Effector memory CD4-positive, alpha-beta T cell (primary cell): ENCODE measurements at regions not wholly inside any gene's neighbourhood (a gene's known extent, or its start where the extent isn't known, plus 50 kb on each side); places are given as distances from the start of the nearest gene placed in this dataset.

Experiments used
- DNase-seq, 3 donors: peaks; one replicate each; pipeline ENCODE4 v3.0.0-alpha.2; 2020
- H3K27ac ChIP-seq: 2 replicates; pipeline ENCODE4 v1.7.0; 2013; ENCODE audit warnings: mild to moderate bottlenecking, low read length, moderate library complexity; ENCODE audit not compliant: insufficient read depth, poor library complexity, severe bottlenecking
- H3K27me3 ChIP-seq: replicated peaks from 2 replicates; pipeline ENCODE4 v1.7.0; 2013; ENCODE audit warnings: mild to moderate bottlenecking, low read length; ENCODE audit not compliant: insufficient read depth, control insufficient read depth, poor library complexity, severe bottlenecking
- H3K36me3 ChIP-seq: 2 replicates; pipeline ENCODE4 v1.7.0; 2013; ENCODE audit warnings: mild to moderate bottlenecking, low read length, moderate library complexity; ENCODE audit not compliant: control insufficient read depth, insufficient read depth
- H3K4me1 ChIP-seq: 2 replicates; pipeline ENCODE4 v1.7.0; 2013; ENCODE audit warnings: low read length, mild to moderate bottlenecking; ENCODE audit not compliant: control insufficient read depth, insufficient read depth, poor library complexity, severe bottlenecking
- H3K4me3 ChIP-seq: 2 replicates; pipeline ENCODE4 v1.7.0; 2013; ENCODE audit warnings: low read length, low read depth, mild to moderate bottlenecking; ENCODE audit not compliant: insufficient read depth, poor library complexity, severe bottlenecking
- H3K9me3 ChIP-seq: 2 replicates; pipeline ENCODE4 v1.7.0; 2013; ENCODE audit warnings: mild to moderate bottlenecking, low read length, moderate library complexity; ENCODE audit not compliant: control insufficient read depth

DNA sequence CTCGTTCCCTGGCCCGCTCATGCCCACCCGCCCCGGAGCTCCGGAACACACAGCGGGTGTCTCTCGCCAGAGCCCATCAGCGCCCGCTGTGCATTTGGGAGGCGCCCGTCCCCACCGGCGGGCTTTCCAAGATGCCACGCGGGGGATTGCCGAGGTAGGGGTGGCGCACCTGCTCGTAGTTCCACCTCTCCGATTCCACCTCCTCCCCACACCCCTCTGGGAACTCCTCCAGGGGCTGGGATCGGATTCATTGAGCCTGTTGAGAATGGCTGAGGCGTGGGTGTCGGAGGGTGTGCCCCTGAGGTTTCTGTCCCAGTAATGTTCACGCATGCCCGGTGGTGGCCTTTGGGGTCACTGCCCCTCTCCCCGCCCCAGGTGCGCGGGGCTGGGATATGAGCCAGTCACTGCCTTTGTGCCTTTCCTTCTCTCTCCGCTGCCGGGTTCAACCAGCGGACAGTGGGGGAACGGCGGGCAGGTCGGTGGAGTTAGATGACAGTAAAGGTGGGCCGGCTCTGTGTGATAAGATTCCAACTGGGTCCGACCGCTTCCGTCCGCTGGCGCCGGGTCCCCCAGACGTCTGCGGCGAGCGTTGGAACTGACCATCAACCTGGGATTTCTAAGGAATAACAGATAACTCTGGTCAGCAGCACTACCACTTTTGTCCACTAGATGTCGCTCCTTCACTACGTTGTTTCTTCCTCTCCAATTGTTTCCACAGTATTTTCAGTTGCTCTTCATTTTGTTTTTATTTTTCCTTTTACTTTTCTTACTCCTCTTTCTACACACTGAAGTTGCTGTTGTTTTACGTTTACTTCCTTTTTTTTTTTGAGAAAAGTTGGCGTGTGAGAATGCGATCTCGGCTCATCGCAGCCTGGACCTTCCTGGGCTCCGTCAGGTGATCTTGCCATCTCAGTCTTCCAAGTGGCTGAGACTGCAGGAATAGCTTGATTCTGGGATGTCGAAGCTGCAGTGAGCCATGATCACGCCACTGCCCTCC lies 178.1 kb upstream of the ALG10B start:
- H3K36me3 ChIP-seq = no peaks in the 10 kb centered on the region
- peak; percentile 19 to 38 (median 34) for DNase-seq
- H3K4me3 ChIP-seq = peak overlapping the region; percentile 12
- H3K27ac ChIP-seq = no peak overlapping the region
- H3K9me3 ChIP-seq = no peaks in the 10 kb centered on the region
- H3K27me3 ChIP-seq = no peaks in the 10 kb centered on the region
- peaks cover 4% of the 10 kb centered on the region for H3K4me1 ChIP-seq

- no peak overlapping the region for H3K27ac ChIP-seq
- DNase-seq = no peak
- H3K4me1 ChIP-seq = peaks cover 4% of the 10 kb centered on the region
- H3K9me3 ChIP-seq = no peaks in the 10 kb centered on the region
- no peaks in the 10 kb centered on the region for H3K27me3 ChIP-seq
- H3K36me3 ChIP-seq = no peaks in the 10 kb centered on the region
- no peak overlapping the region for H3K4me3 ChIP-seq
These were observed 177.1 kb upstream of the ALG10B start for GRCh38 chr12:38139456-38139855.

- Histone ChIP-seq H3K9me3 (no peaks in the 10 kb centered on the region), H3K4me3 (no peak overlapping the region), H3K27me3 (no peaks in the 10 kb centered on the region), H3K27ac (no peak overlapping the region), H3K4me1 (peaks cover 4% of the 10 kb centered on the region), H3K36me3 (no peaks in the 10 kb centered on the region)
- no peak for DNase-seq
These were observed 175.3 kb upstream of the ALG10B start for GRCh38 chr12:38141239-38141638.

GRCh38 chr12:38141861-38142260 lies 174.7 kb upstream of the ALG10B start:
- Histone ChIP-seq H3K27ac (no peak overlapping the region), H3K9me3 (no peaks in the 10 kb centered on the region), H3K4me3 (no peak overlapping the region), H3K4me1 (peaks cover 4% of the 10 kb centered on the region), H3K36me3 (no peaks in the 10 kb centered on the region), H3K27me3 (no peaks in the 10 kb centered on the region)
- no peak for DNase-seq

DNA sequence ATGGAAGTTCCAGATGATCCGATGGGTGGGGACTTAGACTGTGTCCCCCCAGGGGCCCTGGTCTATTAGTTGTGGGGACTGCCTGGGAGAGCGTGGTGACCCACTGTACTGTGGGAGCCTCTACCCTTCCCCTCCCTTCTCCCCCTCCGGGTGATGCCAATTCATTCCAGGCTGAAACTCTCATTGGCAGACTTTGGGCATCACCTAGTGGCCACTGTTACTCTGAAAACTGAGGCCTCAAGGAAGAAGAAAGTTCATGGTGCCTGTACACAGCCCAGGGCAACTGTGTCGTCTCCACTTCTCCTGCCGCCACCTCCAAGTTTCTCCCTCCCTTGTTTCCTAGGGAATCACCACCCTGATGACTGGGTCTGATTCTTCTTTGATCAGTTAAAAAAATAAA lies 173.6 kb upstream of the ALG10B start:
- Histone ChIP-seq H3K9me3 (no peaks in the 10 kb centered on the region), H3K4me3 (no peak overlapping the region), H3K27me3 (no peaks in the 10 kb centered on the region), H3K36me3 (no peaks in the 10 kb centered on the region), H3K27ac (no peak overlapping the region), H3K4me1 (peaks cover 4% of the 10 kb centered on the region)
- DNase-seq = no peak

DNA sequence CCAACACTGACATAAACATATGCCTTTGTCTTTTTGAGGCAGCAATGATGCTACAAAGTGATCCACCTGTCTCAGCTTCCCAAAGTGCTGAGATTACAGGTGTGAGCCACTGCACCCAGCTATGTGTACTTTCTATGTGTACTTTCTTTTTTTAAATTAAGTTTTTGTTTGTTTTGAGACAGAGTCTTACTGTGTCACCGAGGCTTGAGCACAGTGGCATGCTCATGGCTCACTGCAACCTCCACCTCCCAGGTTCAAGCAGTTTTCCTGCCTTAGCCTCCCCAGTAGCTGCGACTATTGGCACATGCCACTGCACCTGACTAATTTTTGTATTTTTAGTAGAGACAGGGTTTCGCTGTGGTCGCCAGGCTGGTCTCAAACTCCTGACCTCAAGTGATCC lies 172.5 kb upstream of the ALG10B start:
- H3K27ac ChIP-seq = no peak overlapping the region
- no peaks in the 10 kb centered on the region for H3K4me1 ChIP-seq
- H3K27me3 ChIP-seq = no peaks in the 10 kb centered on the region
- no peaks in the 10 kb centered on the region for H3K9me3 ChIP-seq
- no peak overlapping the region for H3K4me3 ChIP-seq
- H3K36me3 ChIP-seq = no peaks in the 10 kb centered on the region
- DNase-seq = no peak

- Histone ChIP-seq H3K27ac (no peak overlapping the region), H3K4me3 (no peak overlapping the region), H3K4me1 (no peaks in the 10 kb centered on the region), H3K9me3 (no peaks in the 10 kb centered on the region), H3K27me3 (no peaks in the 10 kb centered on the region), H3K36me3 (no peaks in the 10 kb centered on the region)
- no peak for DNase-seq
These were observed 171.8 kb upstream of the ALG10B start for GRCh38 chr12:38144601-38145436.

GRCh38 chr12:38149395-38150073 lies 167.0 kb upstream of the ALG10B start:
- no peak overlapping the region for H3K4me3 ChIP-seq
- H3K36me3 ChIP-seq = no peaks in the 10 kb centered on the region
- DNase-seq = no peak
- H3K27ac ChIP-seq = no peak overlapping the region
- H3K9me3 ChIP-seq = no peaks in the 10 kb centered on the region
- H3K27me3 ChIP-seq = no peaks in the 10 kb centered on the region
- H3K4me1 ChIP-seq = no peaks in the 10 kb centered on the region

DNA sequence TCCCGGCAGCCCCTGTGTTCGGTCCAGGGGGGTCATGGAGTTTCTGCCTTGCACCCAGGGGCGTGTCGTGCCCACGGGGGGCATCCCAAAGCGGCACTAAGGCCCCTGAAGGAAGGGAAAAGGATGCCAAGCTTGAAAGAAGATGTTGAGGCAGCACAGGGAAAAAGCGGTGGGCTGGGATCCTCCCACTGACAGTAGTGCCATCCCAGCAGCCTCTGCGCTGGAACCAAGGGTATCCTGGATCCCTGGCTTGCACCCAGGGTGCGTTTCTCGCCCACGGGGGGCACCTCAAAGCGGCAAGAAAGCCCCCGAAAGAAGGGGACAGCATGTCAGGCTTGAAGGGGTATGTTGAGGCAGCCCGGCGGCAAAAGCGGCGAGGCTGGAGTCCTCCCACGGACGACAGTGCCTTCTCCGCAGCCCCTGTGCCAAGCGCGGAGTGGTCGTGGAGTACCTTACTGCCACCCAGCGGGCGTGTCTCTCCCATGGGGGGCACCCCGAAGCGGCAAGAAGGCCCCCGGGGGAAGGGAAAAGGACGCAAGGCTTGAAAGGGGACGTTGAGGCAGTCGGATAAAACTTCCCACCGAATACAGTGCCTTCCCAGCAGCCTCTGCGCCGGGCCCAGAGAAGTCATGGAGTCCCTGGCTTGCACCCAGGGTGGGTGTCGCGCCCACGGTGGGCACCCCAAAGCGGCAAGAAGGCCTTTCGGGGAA lies 164.4 kb upstream of the ALG10B start:
- no peak for DNase-seq
- Histone ChIP-seq H3K9me3 (no peaks in the 10 kb centered on the region), H3K36me3 (no peaks in the 10 kb centered on the region), H3K27me3 (no peaks in the 10 kb centered on the region), H3K4me3 (no peak overlapping the region), H3K27ac (no peak overlapping the region), H3K4me1 (no peaks in the 10 kb centered on the region)
